ENCODE measurements at regions not wholly inside any gene's neighbourhood (a gene's known extent, or its start where the extent isn't known, plus 50 kb on each side); places are given as distances from the start of the nearest gene placed in this dataset.

DNA sequence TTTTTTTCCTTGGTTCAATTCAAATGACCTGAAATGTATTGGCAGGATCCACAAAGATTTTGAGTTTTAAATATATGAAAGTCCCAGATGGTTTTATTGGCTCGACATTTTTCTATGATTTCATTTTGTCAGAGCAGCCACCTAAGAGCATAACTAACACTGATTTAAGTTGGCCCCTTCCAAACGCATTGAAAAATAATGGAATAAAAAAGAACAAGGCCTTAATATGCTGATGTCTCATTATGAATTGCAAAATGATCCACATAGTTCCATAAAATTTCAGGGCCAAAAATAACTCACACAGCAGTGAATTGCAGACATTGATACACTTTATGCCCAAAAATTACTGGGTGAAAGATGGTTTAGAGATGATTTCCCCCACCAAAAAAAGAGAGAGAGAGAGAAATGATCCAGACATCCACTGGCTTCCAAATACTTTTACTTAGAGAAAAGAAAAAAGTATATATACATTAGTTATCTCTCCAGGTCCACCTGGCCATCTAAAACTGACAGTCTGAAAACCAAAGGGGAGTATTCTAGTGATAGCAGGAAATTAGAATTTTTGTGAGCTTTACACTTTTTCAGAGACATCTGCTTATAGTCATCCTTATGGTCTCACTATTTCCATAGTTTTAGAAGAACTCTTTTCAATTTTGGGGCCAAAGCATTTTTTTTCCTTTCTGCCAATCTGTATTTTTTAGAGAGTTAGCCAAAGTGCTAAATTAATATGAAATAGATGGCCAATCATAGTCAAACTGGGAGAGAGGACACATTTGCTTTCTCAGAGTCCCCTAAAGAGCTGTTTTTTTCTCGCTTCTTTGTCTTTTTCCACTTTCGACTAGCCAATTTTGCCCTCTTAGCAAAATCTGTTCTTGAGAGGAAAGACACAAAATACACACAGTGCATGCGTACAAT lies 213.5 kb upstream of the RND3 start:
- TF ChIP-seq ZFP30 (CRISPR knock-in tag; IDR thresholded peaks at IDR 0.05): no peak
- TF ChIP-seq PPARA (CRISPR knock-in tag; IDR thresholded peaks at IDR 0.05; ENCODE audit: borderline replicate concordance): no peak
- TF ChIP-seq, protein P1, sequence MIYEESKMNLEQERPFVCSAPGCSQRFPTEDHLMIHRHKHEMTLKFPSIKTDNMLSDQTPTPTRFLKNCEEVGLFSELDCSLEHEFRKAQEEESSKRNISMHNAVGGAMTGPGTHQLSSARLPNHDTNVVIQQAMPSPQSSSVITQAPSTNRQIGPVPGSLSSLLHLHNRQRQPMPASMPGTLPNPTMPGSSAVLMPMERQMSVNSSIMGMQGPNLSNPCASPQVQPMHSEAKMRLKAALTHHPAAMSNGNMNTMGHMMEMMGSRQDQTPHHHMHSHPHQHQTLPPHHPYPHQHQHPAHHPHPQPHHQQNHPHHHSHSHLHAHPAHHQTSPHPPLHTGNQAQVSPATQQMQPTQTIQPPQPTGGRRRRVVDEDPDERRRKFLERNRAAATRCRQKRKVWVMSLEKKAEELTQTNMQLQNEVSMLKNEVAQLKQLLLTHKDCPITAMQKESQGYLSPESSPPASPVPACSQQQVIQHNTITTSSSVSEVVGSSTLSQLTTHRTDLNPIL (CRISPR knock-in tag; IDR thresholded peaks at IDR 0.05; ENCODE audit: low read depth): no peak
- TF ChIP-seq ARNTL (CRISPR knock-in tag; IDR thresholded peaks at IDR 0.05; ENCODE audit: borderline replicate concordance, low read depth): no peak
- TF ChIP-seq, protein P2, sequence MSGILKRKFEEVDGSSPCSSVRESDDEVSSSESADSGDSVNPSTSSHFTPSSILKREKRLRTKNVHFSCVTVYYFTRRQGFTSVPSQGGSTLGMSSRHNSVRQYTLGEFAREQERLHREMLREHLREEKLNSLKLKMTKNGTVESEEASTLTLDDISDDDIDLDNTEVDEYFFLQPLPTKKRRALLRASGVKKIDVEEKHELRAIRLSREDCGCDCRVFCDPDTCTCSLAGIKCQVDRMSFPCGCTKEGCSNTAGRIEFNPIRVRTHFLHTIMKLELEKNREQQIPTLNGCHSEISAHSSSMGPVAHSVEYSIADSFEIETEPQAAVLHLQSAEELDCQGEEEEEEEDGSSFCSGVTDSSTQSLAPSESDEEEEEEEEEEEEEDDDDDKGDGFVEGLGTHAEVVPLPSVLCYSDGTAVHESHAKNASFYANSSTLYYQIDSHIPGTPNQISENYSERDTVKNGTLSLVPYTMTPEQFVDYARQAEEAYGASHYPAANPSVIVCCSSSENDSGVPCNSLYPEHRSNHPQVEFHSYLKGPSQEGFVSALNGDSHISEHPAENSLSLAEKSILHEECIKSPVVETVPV (CRISPR knock-in tag; IDR thresholded peaks at IDR 0.05): no peak
- no peak for TF ChIP-seq BACH2 (CRISPR knock-in tag; IDR thresholded peaks at IDR 0.05; ENCODE audit: borderline replicate concordance)
- no peak for TF ChIP-seq ZC3H10 (CRISPR knock-in tag; IDR thresholded peaks at IDR 0.05)
- TF ChIP-seq RARB (CRISPR knock-in tag; IDR thresholded peaks at IDR 0.05): no peak
- TF ChIP-seq ZNF565 (CRISPR knock-in tag; conservative IDR thresholded peaks at IDR 0.05; ENCODE audit: low read depth): no peak
- TF ChIP-seq OSR1 (CRISPR knock-in tag; IDR thresholded peaks at IDR 0.05): no peak
- TF ChIP-seq ISL1 (CRISPR knock-in tag; IDR thresholded peaks at IDR 0.05): no peak
- ATAC-seq: no peak

DNA sequence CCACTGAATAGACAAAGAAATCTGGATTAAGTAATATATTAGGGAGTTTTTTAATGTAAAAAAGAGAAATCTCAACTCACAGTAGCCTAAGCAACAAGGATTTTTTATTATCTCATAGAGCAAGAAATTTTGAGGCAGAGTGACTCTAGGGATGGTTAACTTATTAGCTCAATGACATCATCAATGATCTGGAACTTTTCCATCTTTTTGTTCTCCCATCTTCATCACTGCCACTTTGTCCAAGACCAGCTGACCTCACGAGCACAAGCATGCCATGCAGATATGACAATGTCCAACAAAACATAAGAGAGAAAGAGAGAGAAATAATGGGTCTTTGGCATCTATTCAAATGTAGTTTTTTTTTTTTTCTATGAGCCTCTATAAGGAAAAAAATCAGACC lies 211.8 kb upstream of the RND3 start:
- ATAC-seq: no peak
- TF ChIP-seq BACH2 (CRISPR knock-in tag; IDR thresholded peaks at IDR 0.05; ENCODE audit: borderline replicate concordance) (no peak), TCF4 (CRISPR knock-in tag; IDR thresholded peaks at IDR 0.05; ENCODE audit: borderline replicate concordance) (no peak), RARB (CRISPR knock-in tag; IDR thresholded peaks at IDR 0.05) (no peak), ARNTL (CRISPR knock-in tag; IDR thresholded peaks at IDR 0.05; ENCODE audit: borderline replicate concordance, low read depth) (no peak), ZNF8 (CRISPR knock-in tag; IDR thresholded peaks at IDR 0.05) (no peak), ZFP30 (CRISPR knock-in tag; IDR thresholded peaks at IDR 0.05) (no peak)
- TF ChIP-seq, protein P2 (CRISPR knock-in tag; IDR thresholded peaks at IDR 0.05): no peak
- TF ChIP-seq, protein P3, sequence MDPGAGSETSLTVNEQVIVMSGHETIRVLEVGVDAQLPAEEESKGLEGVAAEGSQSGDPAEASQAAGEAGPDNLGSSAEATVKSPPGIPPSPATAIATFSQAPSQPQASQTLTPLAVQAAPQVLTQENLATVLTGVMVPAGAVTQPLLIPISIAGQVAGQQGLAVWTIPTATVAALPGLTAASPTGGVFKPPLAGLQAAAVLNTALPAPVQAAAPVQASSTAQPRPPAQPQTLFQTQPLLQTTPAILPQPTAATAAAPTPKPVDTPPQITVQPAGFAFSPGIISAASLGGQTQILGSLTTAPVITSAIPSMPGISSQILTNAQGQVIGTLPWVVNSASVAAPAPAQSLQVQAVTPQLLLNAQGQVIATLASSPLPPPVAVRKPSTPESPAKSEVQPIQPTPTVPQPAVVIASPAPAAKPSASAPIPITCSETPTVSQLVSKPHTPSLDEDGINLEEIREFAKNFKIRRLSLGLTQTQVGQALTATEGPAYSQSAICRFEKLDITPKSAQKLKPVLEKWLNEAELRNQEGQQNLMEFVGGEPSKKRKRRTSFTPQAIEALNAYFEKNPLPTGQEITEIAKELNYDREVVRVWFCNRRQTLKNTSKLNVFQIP (CRISPR knock-in tag; IDR thresholded peaks at IDR 0.05; ENCODE audit: borderline replicate concordance, low read depth): no peak

- TF ChIP-seq ZFP3 (CRISPR knock-in tag; IDR thresholded peaks at IDR 0.05): no peak
- TF ChIP-seq, protein P4, sequence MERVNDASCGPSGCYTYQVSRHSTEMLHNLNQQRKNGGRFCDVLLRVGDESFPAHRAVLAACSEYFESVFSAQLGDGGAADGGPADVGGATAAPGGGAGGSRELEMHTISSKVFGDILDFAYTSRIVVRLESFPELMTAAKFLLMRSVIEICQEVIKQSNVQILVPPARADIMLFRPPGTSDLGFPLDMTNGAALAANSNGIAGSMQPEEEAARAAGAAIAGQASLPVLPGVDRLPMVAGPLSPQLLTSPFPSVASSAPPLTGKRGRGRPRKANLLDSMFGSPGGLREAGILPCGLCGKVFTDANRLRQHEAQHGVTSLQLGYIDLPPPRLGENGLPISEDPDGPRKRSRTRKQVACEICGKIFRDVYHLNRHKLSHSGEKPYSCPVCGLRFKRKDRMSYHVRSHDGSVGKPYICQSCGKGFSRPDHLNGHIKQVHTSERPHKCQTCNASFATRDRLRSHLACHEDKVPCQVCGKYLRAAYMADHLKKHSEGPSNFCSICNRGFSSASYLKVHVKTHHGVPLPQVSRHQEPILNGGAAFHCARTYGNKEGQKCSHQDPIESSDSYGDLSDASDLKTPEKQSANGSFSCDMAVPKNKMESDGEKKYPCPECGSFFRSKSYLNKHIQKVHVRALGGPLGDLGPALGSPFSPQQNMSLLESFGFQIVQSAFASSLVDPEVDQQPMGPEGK (CRISPR knock-in tag; IDR thresholded peaks at IDR 0.05; ENCODE audit: borderline replicate concordance): no peak
- ATAC-seq: no peak
These were observed 210.7 kb upstream of the RND3 start for GRCh38 chr2:150698016-150698661.

GRCh38 chr2:150697596-150697995 lies 210.1 kb upstream of the RND3 start:
- ATAC-seq: no peak
- no peak for TF ChIP-seq ARNTL (CRISPR knock-in tag; IDR thresholded peaks at IDR 0.05; ENCODE audit: borderline replicate concordance, low read depth)
- TF ChIP-seq, protein P5, sequence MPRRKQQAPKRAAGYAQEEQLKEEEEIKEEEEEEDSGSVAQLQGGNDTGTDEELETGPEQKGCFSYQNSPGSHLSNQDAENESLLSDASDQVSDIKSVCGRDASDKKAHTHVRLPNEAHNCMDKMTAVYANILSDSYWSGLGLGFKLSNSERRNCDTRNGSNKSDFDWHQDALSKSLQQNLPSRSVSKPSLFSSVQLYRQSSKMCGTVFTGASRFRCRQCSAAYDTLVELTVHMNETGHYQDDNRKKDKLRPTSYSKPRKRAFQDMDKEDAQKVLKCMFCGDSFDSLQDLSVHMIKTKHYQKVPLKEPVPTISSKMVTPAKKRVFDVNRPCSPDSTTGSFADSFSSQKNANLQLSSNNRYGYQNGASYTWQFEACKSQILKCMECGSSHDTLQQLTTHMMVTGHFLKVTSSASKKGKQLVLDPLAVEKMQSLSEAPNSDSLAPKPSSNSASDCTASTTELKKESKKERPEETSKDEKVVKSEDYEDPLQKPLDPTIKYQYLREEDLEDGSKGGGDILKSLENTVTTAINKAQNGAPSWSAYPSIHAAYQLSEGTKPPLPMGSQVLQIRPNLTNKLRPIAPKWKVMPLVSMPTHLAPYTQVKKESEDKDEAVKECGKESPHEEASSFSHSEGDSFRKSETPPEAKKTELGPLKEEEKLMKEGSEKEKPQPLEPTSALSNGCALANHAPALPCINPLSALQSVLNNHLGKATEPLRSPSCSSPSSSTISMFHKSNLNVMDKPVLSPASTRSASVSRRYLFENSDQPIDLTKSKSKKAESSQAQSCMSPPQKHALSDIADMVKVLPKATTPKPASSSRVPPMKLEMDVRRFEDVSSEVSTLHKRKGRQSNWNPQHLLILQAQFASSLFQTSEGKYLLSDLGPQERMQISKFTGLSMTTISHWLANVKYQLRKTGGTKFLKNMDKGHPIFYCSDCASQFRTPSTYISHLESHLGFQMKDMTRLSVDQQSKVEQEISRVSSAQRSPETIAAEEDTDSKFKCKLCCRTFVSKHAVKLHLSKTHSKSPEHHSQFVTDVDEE (CRISPR knock-in tag; IDR thresholded peaks at IDR 0.05): no peak
- TF ChIP-seq, protein P2 (CRISPR knock-in tag; IDR thresholded peaks at IDR 0.05): no peak
- no peak for TF ChIP-seq TOX (CRISPR knock-in tag; IDR thresholded peaks at IDR 0.05; ENCODE audit: borderline replicate concordance)
- no peak for TF ChIP-seq OSR1 (CRISPR knock-in tag; IDR thresholded peaks at IDR 0.05)
- no peak for TF ChIP-seq ZC3H10 (CRISPR knock-in tag; IDR thresholded peaks at IDR 0.05)
- no peak for TF ChIP-seq ZFP3 (CRISPR knock-in tag; IDR thresholded peaks at IDR 0.05)
- no peak for TF ChIP-seq CSDC2 (CRISPR knock-in tag; IDR thresholded peaks at IDR 0.05)
- no peak for TF ChIP-seq ISL1 (CRISPR knock-in tag; IDR thresholded peaks at IDR 0.05)
- no peak for TF ChIP-seq GLIS3 (CRISPR knock-in tag; IDR thresholded peaks at IDR 0.05)
- no peak for TF ChIP-seq ZNF565 (CRISPR knock-in tag; conservative IDR thresholded peaks at IDR 0.05; ENCODE audit: low read depth)
